Right atrium auricular region (tissue), 2 donors: ENCODE measurements at regions not wholly inside any gene's neighbourhood (a gene's known extent, or its start where the extent isn't known, plus 50 kb on each side); places are given as distances from the start of the nearest gene placed in this dataset.

Source experiments
- DNase-seq: peaks from one replicate; pipeline ENCODE4 v3.0.0-alpha.2; 2019; ENCODE audit warnings: low spot score
- H3K27ac ChIP-seq, 2 donors: fragments of 200-600 bp; sonication (generic); 1 replicate in 1 of 2; 2 replicates in 1 of 2; pipeline ENCODE4 v1.5.1; 2016 to 2019
- H3K27me3 ChIP-seq, 2 donors: fragments of 200-600 bp; sonication (generic); one replicate each; pipeline versions ENCODE4 v1.5.1 to v1.6.0; 2017 to 2019
- H3K36me3 ChIP-seq: fragments of 200-600 bp; sonication (generic); one replicate; pipeline ENCODE4 v1.5.1; 2016
- H3K4me1 ChIP-seq, 2 donors: fragments of 200-600 bp; sonication (generic); one replicate each; pipeline versions ENCODE4 v1.5.1 to v1.6.0; 2017 to 2019
- H3K4me3 ChIP-seq, 2 donors: fragments of 200-600 bp; sonication (generic); 1 replicate in 1 of 2; 2 replicates in 1 of 2; pipeline ENCODE4 v1.5.1; 2017 to 2019; ENCODE audit warnings: mild to moderate bottlenecking in 1 of 2, moderate library complexity in 1 of 2
- H3K9me3 ChIP-seq, 2 donors: fragments of 200-600 bp; sonication (generic); one replicate each; pipeline ENCODE4 v1.5.1; 2019
- TF ChIP-seq, protein P1 (sequence below), 2 donors: fragments of 200-600 bp; sonication (generic); IDR thresholded peaks; one replicate each; pipeline ENCODE4 v1.5.1; 2019; ENCODE audit warnings: antibody characterized with exemption in 2 of 2

DNA sequence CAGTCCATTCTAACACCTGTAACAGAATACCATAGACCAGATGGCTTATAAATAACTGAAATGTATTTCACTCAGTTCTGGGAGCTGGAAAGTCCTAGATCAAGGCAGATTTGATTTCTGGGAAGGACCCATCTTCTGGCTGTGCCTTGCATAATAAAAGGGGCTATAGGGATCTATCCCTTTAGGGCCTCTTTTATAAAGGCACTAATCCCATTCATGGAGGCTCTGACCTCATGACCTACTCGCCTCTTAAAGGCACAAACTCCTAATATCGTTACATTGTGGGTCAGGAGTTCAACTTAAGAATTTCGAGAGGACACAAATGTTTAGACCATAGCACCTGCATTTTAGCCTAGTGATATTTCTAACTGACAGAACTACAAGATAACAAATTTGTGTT is 619.0 kb downstream of the CDH18 start:
- H3K27me3 ChIP-seq, result no peaks in the 10 kb centered on the region
- no peaks in the 10 kb centered on the region for H3K36me3 ChIP-seq
- TF ChIP-seq, protein P1, sequence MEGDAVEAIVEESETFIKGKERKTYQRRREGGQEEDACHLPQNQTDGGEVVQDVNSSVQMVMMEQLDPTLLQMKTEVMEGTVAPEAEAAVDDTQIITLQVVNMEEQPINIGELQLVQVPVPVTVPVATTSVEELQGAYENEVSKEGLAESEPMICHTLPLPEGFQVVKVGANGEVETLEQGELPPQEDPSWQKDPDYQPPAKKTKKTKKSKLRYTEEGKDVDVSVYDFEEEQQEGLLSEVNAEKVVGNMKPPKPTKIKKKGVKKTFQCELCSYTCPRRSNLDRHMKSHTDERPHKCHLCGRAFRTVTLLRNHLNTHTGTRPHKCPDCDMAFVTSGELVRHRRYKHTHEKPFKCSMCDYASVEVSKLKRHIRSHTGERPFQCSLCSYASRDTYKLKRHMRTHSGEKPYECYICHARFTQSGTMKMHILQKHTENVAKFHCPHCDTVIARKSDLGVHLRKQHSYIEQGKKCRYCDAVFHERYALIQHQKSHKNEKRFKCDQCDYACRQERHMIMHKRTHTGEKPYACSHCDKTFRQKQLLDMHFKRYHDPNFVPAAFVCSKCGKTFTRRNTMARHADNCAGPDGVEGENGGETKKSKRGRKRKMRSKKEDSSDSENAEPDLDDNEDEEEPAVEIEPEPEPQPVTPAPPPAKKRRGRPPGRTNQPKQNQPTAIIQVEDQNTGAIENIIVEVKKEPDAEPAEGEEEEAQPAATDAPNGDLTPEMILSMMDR (IDR thresholded peaks at IDR 0.05), result no peak
- no peak overlapping the region for H3K27ac ChIP-seq
- no peak overlapping the region for H3K4me3 ChIP-seq
- H3K4me1 ChIP-seq, result no peaks in the 10 kb centered on the region
- H3K9me3 ChIP-seq, result no peaks in the 10 kb centered on the region
- no peak for DNase-seq

DNA sequence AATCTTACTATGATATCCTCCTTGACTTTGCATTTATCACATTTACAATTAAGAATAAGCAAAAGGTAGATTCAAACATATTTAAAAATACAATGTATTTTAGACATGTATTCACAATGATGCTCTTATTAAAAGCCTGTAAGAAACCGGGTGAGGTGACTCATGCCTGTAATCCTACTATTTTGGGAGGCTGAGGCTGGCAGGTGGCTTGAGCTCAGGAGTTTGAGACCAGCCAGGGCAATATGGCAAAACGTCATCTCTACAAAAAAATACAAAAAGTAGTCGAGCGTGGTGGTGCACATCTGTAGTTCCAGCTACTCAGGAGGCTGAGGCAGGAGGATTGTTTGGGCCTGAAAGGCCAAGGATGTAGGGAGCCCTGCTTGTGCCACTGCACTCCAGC is 618.4 kb downstream of the CDH18 start:
- Histone ChIP-seq H3K27ac (no peak overlapping the region), H3K36me3 (no peaks in the 10 kb centered on the region), H3K4me1 (no peaks in the 10 kb centered on the region), H3K4me3 (no peak overlapping the region), H3K9me3 (no peaks in the 10 kb centered on the region), H3K27me3 (no peaks in the 10 kb centered on the region)
- no peak for DNase-seq
- TF ChIP-seq, protein P1 (IDR thresholded peaks at IDR 0.05), result no peak

DNA sequence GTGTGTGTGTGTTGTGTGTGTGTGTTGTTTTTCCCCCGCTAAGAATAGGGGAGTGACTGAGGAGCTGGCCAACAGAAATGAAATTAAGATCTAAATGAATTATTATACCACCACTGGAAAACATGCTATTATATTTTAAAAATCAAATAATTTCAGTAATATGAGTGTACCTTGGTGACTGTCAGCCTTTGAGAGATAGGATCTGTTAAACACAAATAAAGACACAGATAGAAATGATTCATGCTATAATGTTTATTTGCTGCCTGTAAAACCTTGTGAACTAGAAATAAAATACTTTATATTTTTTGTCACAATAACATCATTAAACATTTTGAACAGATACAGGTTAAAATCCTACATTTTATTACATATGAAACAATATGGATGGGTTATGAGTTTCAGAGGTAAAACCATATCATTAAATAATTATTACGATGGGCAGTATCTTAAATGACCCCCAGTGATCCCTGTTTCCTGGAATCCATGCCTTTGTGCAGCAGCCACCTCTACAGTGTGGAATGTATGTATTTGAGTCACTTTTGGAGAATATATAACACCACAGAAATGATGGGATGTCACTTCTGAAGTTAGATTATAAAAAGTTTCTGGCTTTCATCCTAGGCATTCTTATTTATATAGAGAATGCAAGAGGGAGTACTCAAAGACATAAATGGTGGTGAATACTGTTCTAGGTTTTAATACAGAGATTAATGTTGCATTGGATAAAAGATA is 617.2 kb downstream of the CDH18 start:
- Histone ChIP-seq H3K9me3 (no peaks in the 10 kb centered on the region), H3K27me3 (no peaks in the 10 kb centered on the region), H3K4me1 (no peaks in the 10 kb centered on the region), H3K27ac (no peak overlapping the region), H3K4me3 (no peak overlapping the region), H3K36me3 (no peaks in the 10 kb centered on the region)
- DNase-seq, result no peak
- TF ChIP-seq, protein P1 (IDR thresholded peaks at IDR 0.05), result no peak

DNA sequence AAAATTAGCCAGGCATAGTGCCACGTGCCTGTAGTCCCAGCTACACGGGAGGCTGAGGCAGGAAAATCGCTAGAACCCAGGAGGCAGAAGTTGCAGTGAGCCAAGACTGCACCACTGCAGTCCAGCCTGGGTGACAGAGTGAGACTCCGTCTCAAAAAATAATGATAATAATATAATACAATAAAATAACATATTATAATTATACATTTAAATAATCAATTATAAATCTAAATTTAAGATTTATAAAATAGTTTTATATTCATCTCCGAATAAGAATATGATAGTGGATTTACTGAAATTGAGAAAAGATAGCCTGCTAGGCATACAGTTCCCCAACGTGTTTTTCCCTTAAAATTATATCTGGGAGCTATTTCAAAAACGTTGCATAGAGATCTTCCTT is 599.6 kb downstream of the CDH18 start:
- Histone ChIP-seq H3K9me3 (no peaks in the 10 kb centered on the region), H3K4me1 (no peaks in the 10 kb centered on the region), H3K27me3 (no peaks in the 10 kb centered on the region), H3K36me3 (no peaks in the 10 kb centered on the region), H3K4me3 (no peak overlapping the region), H3K27ac (no peak overlapping the region)
- TF ChIP-seq, protein P1 (IDR thresholded peaks at IDR 0.05), result no peak
- DNase-seq, result no peak

DNA sequence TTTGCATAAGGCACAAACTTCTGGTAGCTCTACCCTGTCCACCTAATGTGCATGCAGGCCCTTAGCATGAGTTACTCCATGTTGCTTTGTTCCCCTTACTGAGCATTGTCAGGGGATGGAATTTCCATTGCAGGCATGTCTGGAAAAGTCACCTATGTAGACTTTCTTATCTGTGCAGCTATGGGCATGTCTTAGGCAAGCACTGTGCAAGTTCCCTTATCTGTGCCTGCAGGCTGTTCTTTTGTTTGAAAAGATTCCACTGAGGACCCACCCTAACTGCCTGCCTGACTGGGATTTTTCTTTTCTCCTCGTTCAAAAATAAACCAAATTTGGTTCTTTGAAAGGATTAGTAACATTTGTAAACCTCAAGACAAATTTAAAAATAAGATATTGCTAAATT is 587.0 kb downstream of the CDH18 start:
- no peak for DNase-seq
- H3K4me1 ChIP-seq, result no peaks in the 10 kb centered on the region
- no peak overlapping the region for H3K27ac ChIP-seq
- no peaks in the 10 kb centered on the region for H3K36me3 ChIP-seq
- H3K9me3 ChIP-seq, result peaks cover 0 to 5% of the 10 kb centered on the region in 2 donors
- TF ChIP-seq, protein P1 (IDR thresholded peaks at IDR 0.05), result no peak
- H3K4me3 ChIP-seq, result no peak overlapping the region
- no peaks in the 10 kb centered on the region for H3K27me3 ChIP-seq
